ENCODE measurements at regions not wholly inside any gene's neighbourhood (a gene's known extent, or its start where the extent isn't known, plus 50 kb on each side); places are given as distances from the start of the nearest gene placed in this dataset.

GRCh38 chr2:228648541-228648940 lies 467.1 kb upstream of the SPHKAP start:
- intact Hi-C loops (cut with micrococcal nuclease; ENCODE audit: unreplicated experiment) = no loop called here
- Histone ChIP-seq H3K36me3 (ENCODE audit: control insufficient read depth, insufficient read depth, low read length) (no peaks in the 10 kb centered on the region), H3K4me1 (peaks cover 20% of the 10 kb centered on the region), H3K4me3 (ENCODE audit: low read depth, low read length) (no peak overlapping the region), H3K9me3 (no peaks in the 10 kb centered on the region), H3K27me3 (replicated peaks; ENCODE audit: control insufficient read depth, insufficient read depth, low read length) (no peaks in the 10 kb centered on the region)
- BruUV-seq (replicated peaks) = no TSS peak
- TF ChIP-seq, protein P1, sequence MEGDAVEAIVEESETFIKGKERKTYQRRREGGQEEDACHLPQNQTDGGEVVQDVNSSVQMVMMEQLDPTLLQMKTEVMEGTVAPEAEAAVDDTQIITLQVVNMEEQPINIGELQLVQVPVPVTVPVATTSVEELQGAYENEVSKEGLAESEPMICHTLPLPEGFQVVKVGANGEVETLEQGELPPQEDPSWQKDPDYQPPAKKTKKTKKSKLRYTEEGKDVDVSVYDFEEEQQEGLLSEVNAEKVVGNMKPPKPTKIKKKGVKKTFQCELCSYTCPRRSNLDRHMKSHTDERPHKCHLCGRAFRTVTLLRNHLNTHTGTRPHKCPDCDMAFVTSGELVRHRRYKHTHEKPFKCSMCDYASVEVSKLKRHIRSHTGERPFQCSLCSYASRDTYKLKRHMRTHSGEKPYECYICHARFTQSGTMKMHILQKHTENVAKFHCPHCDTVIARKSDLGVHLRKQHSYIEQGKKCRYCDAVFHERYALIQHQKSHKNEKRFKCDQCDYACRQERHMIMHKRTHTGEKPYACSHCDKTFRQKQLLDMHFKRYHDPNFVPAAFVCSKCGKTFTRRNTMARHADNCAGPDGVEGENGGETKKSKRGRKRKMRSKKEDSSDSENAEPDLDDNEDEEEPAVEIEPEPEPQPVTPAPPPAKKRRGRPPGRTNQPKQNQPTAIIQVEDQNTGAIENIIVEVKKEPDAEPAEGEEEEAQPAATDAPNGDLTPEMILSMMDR (IDR thresholded peaks at IDR 0.05; ENCODE audit: insufficient read depth in 1 of 2, low read depth in 1 of 2, low read length in 1 of 2, severe bottlenecking in 1 of 2, unreplicated experiment in 1 of 2) = no peak
- no peaks in the 10 kb centered on the region for H3K4me1 Mint-ChIP-seq (ENCODE audit: low read depth, unreplicated experiment)
- CTCF ChIA-PET = no interaction called here
- no peaks in the 10 kb centered on the region for H3K36me3 Mint-ChIP-seq (ENCODE audit: insufficient read depth, unreplicated experiment)
- H3K27ac Mint-ChIP-seq (ENCODE audit: unreplicated experiment) = no peak overlapping the region
- H3K27me3 Mint-ChIP-seq (ENCODE audit: insufficient read depth, unreplicated experiment) = no peaks in the 10 kb centered on the region
- no peak overlapping the region for H3K4me3 Mint-ChIP-seq (ENCODE audit: unreplicated experiment)
- no peak for DNase-seq
- peaks cover 11% of the 10 kb centered on the region for H3K9me3 Mint-ChIP-seq (ENCODE audit: unreplicated experiment)
- POLR2A ChIA-PET = no interaction called here

DNA sequence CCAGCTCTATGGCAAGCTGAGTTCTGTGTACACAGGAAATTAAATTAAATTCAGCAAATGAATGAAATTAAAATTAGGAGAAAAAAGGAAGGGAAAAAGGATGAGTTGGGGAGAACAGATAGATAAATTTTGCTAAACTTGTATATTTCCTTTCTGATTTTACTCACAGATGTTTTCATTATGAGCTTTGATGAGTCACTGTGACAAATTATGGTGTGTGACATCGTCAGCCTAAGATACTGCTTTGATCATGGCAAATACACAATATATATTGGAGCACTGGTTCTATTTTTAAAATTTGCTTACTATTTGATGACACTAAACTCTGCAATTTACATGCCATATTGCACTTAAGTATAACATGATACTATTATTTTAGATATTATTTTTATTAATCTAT lies 464.6 kb upstream of the SPHKAP start:
- DNase-seq = no peak
- Mint-ChIP-seq H3K27me3 (ENCODE audit: insufficient read depth, unreplicated experiment) (no peaks in the 10 kb centered on the region), H3K4me1 (ENCODE audit: low read depth, unreplicated experiment) (no peaks in the 10 kb centered on the region), H3K36me3 (ENCODE audit: insufficient read depth, unreplicated experiment) (peaks cover 6% of the 10 kb centered on the region), H3K4me3 (ENCODE audit: unreplicated experiment) (no peak overlapping the region), H3K9me3 (ENCODE audit: unreplicated experiment) (peaks cover 7% of the 10 kb centered on the region), H3K27ac (ENCODE audit: unreplicated experiment) (no peak overlapping the region)
- ChIA-PET POLR2A (no interaction called here), CTCF (no interaction called here)
- TF ChIP-seq, protein P1 (IDR thresholded peaks at IDR 0.05; ENCODE audit: insufficient read depth in 1 of 2, low read depth in 1 of 2, low read length in 1 of 2, severe bottlenecking in 1 of 2, unreplicated experiment in 1 of 2) = no peak
- no peaks in the 10 kb centered on the region for H3K9me3 ChIP-seq
- H3K36me3 ChIP-seq (ENCODE audit: control insufficient read depth, insufficient read depth, low read length) = no peaks in the 10 kb centered on the region
- BruUV-seq (replicated peaks) = no TSS peak
- intact Hi-C loops (cut with micrococcal nuclease; ENCODE audit: unreplicated experiment) = no loop called here
- H3K27me3 ChIP-seq (replicated peaks; ENCODE audit: control insufficient read depth, insufficient read depth, low read length) = no peaks in the 10 kb centered on the region
- no peak overlapping the region for H3K4me3 ChIP-seq (ENCODE audit: low read depth, low read length)
- H3K4me1 ChIP-seq = no peaks in the 10 kb centered on the region

- intact Hi-C loops (cut with micrococcal nuclease; ENCODE audit: unreplicated experiment) = no loop called here
- no TSS peak for BruUV-seq (replicated peaks)
- Mint-ChIP-seq H3K9me3 (ENCODE audit: unreplicated experiment) (no peaks in the 10 kb centered on the region), H3K27ac (ENCODE audit: unreplicated experiment) (no peak overlapping the region), H3K4me1 (ENCODE audit: low read depth, unreplicated experiment) (no peaks in the 10 kb centered on the region), H3K27me3 (ENCODE audit: insufficient read depth, unreplicated experiment) (no peaks in the 10 kb centered on the region), H3K4me3 (ENCODE audit: unreplicated experiment) (no peak overlapping the region), H3K36me3 (ENCODE audit: insufficient read depth, unreplicated experiment) (peaks cover 6% of the 10 kb centered on the region)
- TF ChIP-seq, protein P1 (IDR thresholded peaks at IDR 0.05; ENCODE audit: insufficient read depth in 1 of 2, low read depth in 1 of 2, low read length in 1 of 2, severe bottlenecking in 1 of 2, unreplicated experiment in 1 of 2) = no peak
- Histone ChIP-seq H3K9me3 (no peaks in the 10 kb centered on the region), H3K27me3 (replicated peaks; ENCODE audit: control insufficient read depth, insufficient read depth, low read length) (no peaks in the 10 kb centered on the region), H3K4me1 (no peaks in the 10 kb centered on the region), H3K36me3 (ENCODE audit: control insufficient read depth, insufficient read depth, low read length) (no peaks in the 10 kb centered on the region), H3K4me3 (ENCODE audit: low read depth, low read length) (no peak overlapping the region)
- no peak for DNase-seq
- POLR2A ChIA-PET = no interaction called here
- CTCF ChIA-PET = no interaction called here
These were observed 462.7 kb upstream of the SPHKAP start for GRCh38 chr2:228644199-228644598.

Measured in Caco-2 (cell line).